ENCODE measurements at regions not wholly inside any gene's neighbourhood (a gene's known extent, or its start where the extent isn't known, plus 50 kb on each side); places are given as distances from the start of the nearest gene placed in this dataset.

DNA sequence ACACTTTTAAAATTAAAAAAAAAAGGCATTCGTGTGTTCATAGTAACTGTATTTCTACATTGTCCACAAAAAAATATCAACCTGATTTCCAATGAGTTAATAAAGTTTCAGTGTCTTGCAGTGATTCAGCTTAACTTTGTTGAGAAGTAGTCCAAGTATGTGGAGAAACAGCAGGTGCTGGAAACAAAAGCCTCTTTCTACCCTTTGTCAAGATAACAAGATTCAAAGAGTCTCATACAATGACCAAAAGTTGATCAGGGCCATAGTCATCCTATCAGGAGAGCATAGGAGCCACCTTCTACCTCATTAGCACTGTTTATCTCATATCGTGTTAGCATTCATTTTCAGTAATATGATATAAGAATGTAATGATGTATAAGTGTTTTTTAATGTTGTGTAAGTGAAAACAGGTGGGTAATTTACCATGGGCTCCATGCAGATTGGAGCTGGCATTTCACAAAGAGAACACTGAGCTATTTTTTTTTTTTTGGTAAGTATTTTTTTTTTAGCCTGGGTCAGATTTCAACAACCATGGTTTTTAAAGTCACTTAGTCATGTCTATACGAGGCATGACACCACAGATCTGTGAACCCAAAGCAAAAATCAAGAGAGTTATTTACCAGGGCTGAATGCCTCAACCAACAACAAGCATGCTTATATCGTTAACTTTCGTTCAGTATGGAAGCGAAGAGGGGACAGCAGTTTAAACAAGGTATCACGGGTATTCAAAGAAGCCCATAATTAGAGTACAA is 165.0 kb upstream of the ZNF521 start:
- peaks cover 2% of the 10 kb centered on the region; the same call in 1 of the 3 replicates for H3K4me1 Mint-ChIP-seq
- TF ChIP-seq POLR2AphosphoS5 (IDR thresholded peaks at IDR 0.05; ENCODE audit: low read depth) = no peak
- TF ChIP-seq, protein P1, sequence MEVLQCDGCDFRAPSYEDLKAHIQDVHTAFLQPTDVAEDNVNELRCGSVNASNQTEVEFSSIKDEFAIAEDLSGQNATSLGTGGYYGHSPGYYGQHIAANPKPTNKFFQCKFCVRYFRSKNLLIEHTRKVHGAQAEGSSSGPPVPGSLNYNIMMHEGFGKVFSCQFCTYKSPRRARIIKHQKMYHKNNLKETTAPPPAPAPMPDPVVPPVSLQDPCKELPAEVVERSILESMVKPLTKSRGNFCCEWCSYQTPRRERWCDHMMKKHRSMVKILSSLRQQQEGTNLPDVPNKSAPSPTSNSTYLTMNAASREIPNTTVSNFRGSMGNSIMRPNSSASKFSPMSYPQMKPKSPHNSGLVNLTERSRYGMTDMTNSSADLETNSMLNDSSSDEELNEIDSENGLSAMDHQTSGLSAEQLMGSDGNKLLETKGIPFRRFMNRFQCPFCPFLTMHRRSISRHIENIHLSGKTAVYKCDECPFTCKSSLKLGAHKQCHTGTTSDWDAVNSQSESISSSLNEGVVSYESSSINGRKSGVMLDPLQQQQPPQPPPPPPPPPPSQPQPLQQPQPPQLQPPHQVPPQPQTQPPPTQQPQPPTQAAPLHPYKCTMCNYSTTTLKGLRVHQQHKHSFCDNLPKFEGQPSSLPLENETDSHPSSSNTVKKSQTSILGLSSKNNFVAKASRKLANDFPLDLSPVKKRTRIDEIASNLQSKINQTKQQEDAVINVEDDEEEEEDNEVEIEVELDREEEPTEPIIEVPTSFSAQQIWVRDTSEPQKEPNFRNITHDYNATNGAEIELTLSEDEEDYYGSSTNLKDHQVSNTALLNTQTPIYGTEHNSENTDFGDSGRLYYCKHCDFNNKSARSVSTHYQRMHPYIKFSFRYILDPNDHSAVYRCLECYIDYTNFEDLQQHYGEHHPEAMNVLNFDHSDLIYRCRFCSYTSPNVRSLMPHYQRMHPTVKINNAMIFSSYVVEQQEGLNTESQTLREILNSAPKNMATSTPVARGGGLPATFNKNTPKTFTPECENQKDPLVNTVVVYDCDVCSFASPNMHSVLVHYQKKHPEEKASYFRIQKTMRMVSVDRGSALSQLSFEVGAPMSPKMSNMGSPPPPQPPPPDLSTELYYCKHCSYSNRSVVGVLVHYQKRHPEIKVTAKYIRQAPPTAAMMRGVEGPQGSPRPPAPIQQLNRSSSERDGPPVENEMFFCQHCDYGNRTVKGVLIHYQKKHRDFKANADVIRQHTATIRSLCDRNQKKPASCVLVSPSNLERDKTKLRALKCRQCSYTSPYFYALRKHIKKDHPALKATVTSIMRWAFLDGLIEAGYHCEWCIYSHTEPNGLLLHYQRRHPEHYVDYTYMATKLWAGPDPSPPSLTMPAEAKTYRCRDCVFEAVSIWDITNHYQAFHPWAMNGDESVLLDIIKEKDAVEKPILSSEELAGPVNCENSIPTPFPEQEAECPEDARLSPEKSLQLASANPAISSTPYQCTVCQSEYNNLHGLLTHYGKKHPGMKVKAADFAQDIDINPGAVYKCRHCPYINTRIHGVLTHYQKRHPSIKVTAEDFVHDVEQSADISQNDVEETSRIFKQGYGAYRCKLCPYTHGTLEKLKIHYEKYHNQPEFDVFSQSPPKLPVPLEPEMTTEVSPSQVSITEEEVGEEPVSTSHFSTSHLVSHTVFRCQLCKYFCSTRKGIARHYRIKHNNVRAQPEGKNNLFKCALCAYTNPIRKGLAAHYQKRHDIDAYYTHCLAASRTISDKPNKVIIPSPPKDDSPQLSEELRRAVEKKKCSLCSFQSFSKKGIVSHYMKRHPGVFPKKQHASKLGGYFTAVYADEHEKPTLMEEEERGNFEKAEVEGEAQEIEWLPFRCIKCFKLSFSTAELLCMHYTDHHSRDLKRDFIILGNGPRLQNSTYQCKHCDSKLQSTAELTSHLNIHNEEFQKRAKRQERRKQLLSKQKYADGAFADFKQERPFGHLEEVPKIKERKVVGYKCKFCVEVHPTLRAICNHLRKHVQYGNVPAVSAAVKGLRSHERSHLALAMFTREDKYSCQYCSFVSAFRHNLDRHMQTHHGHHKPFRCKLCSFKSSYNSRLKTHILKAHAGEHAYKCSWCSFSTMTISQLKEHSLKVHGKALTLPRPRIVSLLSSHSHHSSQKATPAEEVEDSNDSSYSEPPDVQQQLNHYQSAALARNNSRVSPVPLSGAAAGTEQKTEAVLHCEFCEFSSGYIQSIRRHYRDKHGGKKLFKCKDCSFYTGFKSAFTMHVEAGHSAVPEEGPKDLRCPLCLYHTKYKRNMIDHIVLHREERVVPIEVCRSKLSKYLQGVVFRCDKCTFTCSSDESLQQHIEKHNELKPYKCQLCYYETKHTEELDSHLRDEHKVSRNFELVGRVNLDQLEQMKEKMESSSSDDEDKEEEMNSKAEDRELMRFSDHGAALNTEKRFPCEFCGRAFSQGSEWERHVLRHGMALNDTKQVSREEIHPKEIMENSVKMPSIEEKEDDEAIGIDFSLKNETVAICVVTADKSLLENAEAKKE (CRISPR knock-in tag; IDR thresholded peaks at IDR 0.05) = peak; percentile 82
- Histone ChIP-seq H2AFZ (no peak overlapping the region), H3K79me2 (replicated peaks; ENCODE audit: insufficient read depth) (no peaks in the 10 kb centered on the region), H3K27ac (ENCODE audit: low read depth) (no peak overlapping the region), H3K27me3 (ENCODE audit: insufficient read depth) (no peaks in the 10 kb centered on the region), H3K9me2 (ENCODE audit: insufficient read depth) (peaks cover 13% of the 10 kb centered on the region; the same call in 1 of the 2 replicates), H3F3A (replicated peaks; ENCODE audit: low read depth) (no peaks in the 10 kb centered on the region), H3K4me3 (no peak overlapping the region), H3K4me2 (no peak overlapping the region), H3K36me3 (ENCODE audit: insufficient read depth) (no peaks in the 10 kb centered on the region), H3K4me1 (ENCODE audit: insufficient read depth) (no peaks in the 10 kb centered on the region), H4K20me1 (replicated peaks; ENCODE audit: insufficient read depth) (no peaks in the 10 kb centered on the region)
- H3K27me3 Mint-ChIP-seq (ENCODE audit: insufficient read depth, low read depth, poor library complexity) = peaks cover 2% of the 10 kb centered on the region
- H3K27ac Mint-ChIP-seq = no peak overlapping the region
- no peak for DNase-seq (ENCODE audit: low spot score)
- no peak overlapping the region for H3K4me3 Mint-ChIP-seq
- H3K9me3 Mint-ChIP-seq = no peaks in the 10 kb centered on the region
- ATAC-seq = no peak
- no peaks in the 10 kb centered on the region for H3K36me3 Mint-ChIP-seq (ENCODE audit: low read depth)

DNA sequence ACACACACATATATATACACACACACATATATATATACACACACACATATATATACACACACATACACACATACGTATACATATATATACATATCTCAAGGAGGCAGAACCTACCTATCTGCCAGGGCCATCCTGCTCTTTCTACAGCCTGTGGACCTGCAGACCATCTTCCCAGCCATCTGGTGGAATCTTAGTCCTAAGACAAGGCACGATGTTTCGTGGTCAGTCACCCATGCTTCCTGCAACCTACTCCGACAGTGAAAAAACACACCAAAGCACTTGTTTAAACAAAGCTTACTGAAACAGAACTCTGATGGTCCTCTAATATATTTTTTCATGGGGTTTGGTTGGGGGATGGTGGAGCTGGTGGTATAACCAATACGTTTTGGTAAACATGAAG is 164.2 kb upstream of the ZNF521 start:
- Histone ChIP-seq H4K20me1 (replicated peaks; ENCODE audit: insufficient read depth) (no peaks in the 10 kb centered on the region), H3K9me2 (ENCODE audit: insufficient read depth) (peaks cover 13% of the 10 kb centered on the region; the same call in 1 of the 2 replicates), H3K36me3 (ENCODE audit: insufficient read depth) (no peaks in the 10 kb centered on the region), H3K27me3 (ENCODE audit: insufficient read depth) (no peaks in the 10 kb centered on the region), H3K79me2 (replicated peaks; ENCODE audit: insufficient read depth) (no peaks in the 10 kb centered on the region), H3K4me1 (ENCODE audit: insufficient read depth) (no peaks in the 10 kb centered on the region), H3K27ac (ENCODE audit: low read depth) (no peak overlapping the region), H2AFZ (no peak overlapping the region), H3F3A (replicated peaks; ENCODE audit: low read depth) (no peaks in the 10 kb centered on the region), H3K4me2 (no peak overlapping the region), H3K4me3 (no peak overlapping the region)
- Mint-ChIP-seq H3K4me3 (no peak overlapping the region), H3K27me3 (ENCODE audit: insufficient read depth, low read depth, poor library complexity) (peaks cover 2% of the 10 kb centered on the region), H3K4me1 (peaks cover 2% of the 10 kb centered on the region; the same call in 1 of the 3 replicates), H3K9me3 (no peaks in the 10 kb centered on the region), H3K27ac (no peak overlapping the region), H3K36me3 (ENCODE audit: low read depth) (no peaks in the 10 kb centered on the region)
- TF ChIP-seq POLR2AphosphoS5 (IDR thresholded peaks at IDR 0.05; ENCODE audit: low read depth) (no peak), ZNF114 (CRISPR knock-in tag; IDR thresholded peaks at IDR 0.05) (no peak), NANOG (IDR thresholded peaks at IDR 0.05; ENCODE audit: borderline replicate concordance) (no peak), JUNB (IDR thresholded peaks at IDR 0.05; ENCODE audit: unreplicated experiment) (no peak), STAT1 (IDR thresholded peaks at IDR 0.05; ENCODE audit: unreplicated experiment) (no peak)
- no peak for DNase-seq (ENCODE audit: low spot score)
- no peak for ATAC-seq

All from GM23338 (cell line).